Activated naive CD8-positive, alpha-beta T cell treated with anti-CD3 and anti-CD28 coated beads for 36 hours (primary cell): ENCODE measurements at regions not wholly inside any gene's neighbourhood (a gene's known extent, or its start where the extent isn't known, plus 50 kb on each side); places are given as distances from the start of the nearest gene placed in this dataset.

Source experiments
- DNase-seq: peaks from one replicate; pipeline ENCODE4 v3.0.0; 2021
- H3K27ac Mint-ChIP-seq: one replicate; pipeline ENCODE4 v1.8.0; 2022; ENCODE audit warnings: mild to moderate bottlenecking, moderate library complexity, mixed read lengths
- H3K27me3 Mint-ChIP-seq: one replicate; pipeline ENCODE4 v1.8.0; 2022; ENCODE audit warnings: mild to moderate bottlenecking, mixed read lengths
- H3K36me3 Mint-ChIP-seq: one replicate; pipeline ENCODE4 v1.8.0; 2021; ENCODE audit warnings: mild to moderate bottlenecking, mixed read lengths
- H3K4me1 Mint-ChIP-seq: one replicate; pipeline ENCODE4 v1.8.0; 2021; ENCODE audit warnings: mixed read lengths
- H3K4me3 Mint-ChIP-seq: one replicate; pipeline ENCODE4 v1.8.0; 2022; ENCODE audit warnings: mild to moderate bottlenecking, moderate library complexity, mixed read lengths
- H3K9me3 Mint-ChIP-seq: one replicate; pipeline ENCODE4 v1.8.0; 2022; ENCODE audit warnings: mixed read lengths

- H3K4me3 Mint-ChIP-seq: no peak overlapping the region
- peaks cover 2% of the 10 kb centered on the region for H3K4me1 Mint-ChIP-seq
- DNase-seq: no peak
- H3K36me3 Mint-ChIP-seq: no peaks in the 10 kb centered on the region
- H3K9me3 Mint-ChIP-seq: no peaks in the 10 kb centered on the region
- no peaks in the 10 kb centered on the region for H3K27me3 Mint-ChIP-seq
- H3K27ac Mint-ChIP-seq: no peak overlapping the region
These were observed 51.4 kb upstream of the IFNG-AS1 start for GRCh38 chr12:67937822-67938221.
